ENCODE measurements at regions not wholly inside any gene's neighbourhood (a gene's known extent, or its start where the extent isn't known, plus 50 kb on each side); places are given as distances from the start of the nearest gene placed in this dataset.

- Histone ChIP-seq H2AFZ (no peak overlapping the region), H3K4me2 (ENCODE audit: unreplicated experiment) (no peak overlapping the region), H3K79me2 (ENCODE audit: insufficient read depth) (no peaks in the 10 kb centered on the region), H3F3A (ENCODE audit: insufficient read depth) (peaks cover 29% of the 10 kb centered on the region), H3K9me2 (ENCODE audit: insufficient read depth) (no peaks in the 10 kb centered on the region), H3K27ac (no peak overlapping the region), H3K9ac (no peak overlapping the region), H3K36me3 (ENCODE audit: low read depth) (no peaks in the 10 kb centered on the region), H3K4me3 (no peak overlapping the region), H3K27me3 (replicated peaks; ENCODE audit: insufficient read depth) (no peaks in the 10 kb centered on the region), H3K4me1 (ENCODE audit: insufficient read depth) (peaks cover 21% of the 10 kb centered on the region), H4K20me1 (ENCODE audit: insufficient read depth) (no peaks in the 10 kb centered on the region), H3K9me3 (ENCODE audit: low read depth) (no peaks in the 10 kb centered on the region)
- in situ Hi-C loops (cut with MboI), result no loop called here
- no peak for TF ChIP-seq EZH2 (IDR thresholded peaks at IDR 0.05; ENCODE audit: insufficient read depth, poor library complexity, severe bottlenecking)
- TF ChIP-seq EZH2phosphoT487 (IDR thresholded peaks at IDR 0.05; ENCODE audit: insufficient read depth, low read depth), result no peak
- 95 to 96% methylated on average over 5 of the region's 5 CpGs for WGBS, 2 experiments (ENCODE audit: low coverage in 1 of 2, low lambda C conversion rate in 2 of 2, missing lambda C conversion rate in 2 of 2)
- DNase-seq, result no peak
Observed at GRCh38 chr14:76964695-76965094, 63.8 kb downstream of the IRF2BPL start.

DNA sequence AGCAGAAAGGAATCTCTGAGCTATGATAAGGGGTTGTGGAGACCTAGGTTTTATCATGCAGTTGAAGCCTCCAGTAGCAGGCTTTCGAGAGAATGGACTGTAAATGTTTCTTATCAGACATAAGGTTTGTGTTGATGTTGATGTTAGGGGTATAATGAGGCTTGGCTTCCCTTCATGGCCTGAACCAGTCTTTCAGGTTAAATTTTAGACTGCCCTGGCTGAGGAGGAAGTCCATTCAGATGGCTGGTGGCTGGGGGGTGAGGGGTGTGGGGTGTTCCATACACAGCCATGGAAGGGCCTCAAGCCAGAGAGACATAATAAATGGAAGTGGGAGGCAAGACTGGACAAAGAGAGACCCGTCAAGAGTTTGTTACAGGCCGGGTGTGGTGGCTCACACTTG, 65.1 kb downstream of the IRF2BPL start:
- Histone ChIP-seq H2AFZ (no peak overlapping the region), H3K9me3 (ENCODE audit: low read depth) (no peaks in the 10 kb centered on the region), H3K36me3 (ENCODE audit: low read depth) (no peaks in the 10 kb centered on the region), H3K79me2 (ENCODE audit: insufficient read depth) (no peaks in the 10 kb centered on the region), H3K9ac (no peak overlapping the region), H3K4me3 (no peak overlapping the region), H3K27me3 (replicated peaks; ENCODE audit: insufficient read depth) (no peaks in the 10 kb centered on the region), H4K20me1 (ENCODE audit: insufficient read depth) (no peaks in the 10 kb centered on the region), H3K4me1 (ENCODE audit: insufficient read depth) (peaks cover 27% of the 10 kb centered on the region), H3K9me2 (ENCODE audit: insufficient read depth) (no peaks in the 10 kb centered on the region), H3F3A (ENCODE audit: insufficient read depth) (peaks cover 34% of the 10 kb centered on the region), H3K27ac (no peak overlapping the region), H3K4me2 (ENCODE audit: unreplicated experiment) (no peak overlapping the region)
- 96 to 98% methylated on average over 3 of the region's 3 CpGs for WGBS, 2 experiments (ENCODE audit: low coverage in 1 of 2, low lambda C conversion rate in 2 of 2, missing lambda C conversion rate in 2 of 2)
- no peak for DNase-seq
- TF ChIP-seq EZH2phosphoT487 (IDR thresholded peaks at IDR 0.05; ENCODE audit: insufficient read depth, low read depth) (no peak), EZH2 (IDR thresholded peaks at IDR 0.05; ENCODE audit: insufficient read depth, poor library complexity, severe bottlenecking) (no peak)
- in situ Hi-C loops (cut with MboI), result no loop called here

GRCh38 chr14:76962303-76962660, 66.2 kb downstream of the IRF2BPL start:
- WGBS, 2 experiments (ENCODE audit: low coverage in 1 of 2, low lambda C conversion rate in 2 of 2, missing lambda C conversion rate in 2 of 2), result 90 to 96% methylated on average over 1 of the region's 1 CpG
- no peaks in the 10 kb centered on the region for H3K36me3 ChIP-seq (ENCODE audit: low read depth)
- in situ Hi-C loops (cut with MboI), result no loop called here
- peak overlapping the region; percentile 89 for H3K4me2 ChIP-seq (ENCODE audit: unreplicated experiment)
- no peaks in the 10 kb centered on the region for H4K20me1 ChIP-seq (ENCODE audit: insufficient read depth)
- no peaks in the 10 kb centered on the region for H3K27me3 ChIP-seq (replicated peaks; ENCODE audit: insufficient read depth)
- H3K9me2 ChIP-seq (ENCODE audit: insufficient read depth), result no peaks in the 10 kb centered on the region
- H3K4me1 ChIP-seq (ENCODE audit: insufficient read depth), result peaks cover 32% of the 10 kb centered on the region
- H3K4me3 ChIP-seq, result peak overlapping the region; percentile 72
- H3K9ac ChIP-seq, result peak overlapping the region; percentile 78
- H3K27ac ChIP-seq, result peak overlapping the region; percentile 88
- H3K9me3 ChIP-seq (ENCODE audit: low read depth), result no peaks in the 10 kb centered on the region
- DNase-seq, result no peak
- no peaks in the 10 kb centered on the region for H3K79me2 ChIP-seq (ENCODE audit: insufficient read depth)
- no peak for TF ChIP-seq EZH2phosphoT487 (IDR thresholded peaks at IDR 0.05; ENCODE audit: insufficient read depth, low read depth)
- TF ChIP-seq EZH2 (IDR thresholded peaks at IDR 0.05; ENCODE audit: insufficient read depth, poor library complexity, severe bottlenecking), result no peak
- H2AFZ ChIP-seq, result peak overlapping the region; percentile 76
- peaks cover 36% of the 10 kb centered on the region for H3F3A ChIP-seq (ENCODE audit: insufficient read depth)

GRCh38 chr14:76961631-76962302, 66.7 kb downstream of the IRF2BPL start:
- peak; percentile 97 for DNase-seq
- TF ChIP-seq EZH2phosphoT487 (IDR thresholded peaks at IDR 0.05; ENCODE audit: insufficient read depth, low read depth) (0 out of 2 replicates have a peak, but pooled peaks have one; percentile 65), EZH2 (IDR thresholded peaks at IDR 0.05; ENCODE audit: insufficient read depth, poor library complexity, severe bottlenecking) (no peak)
- Histone ChIP-seq H3F3A (ENCODE audit: insufficient read depth) (peaks cover 41% of the 10 kb centered on the region), H3K9me2 (ENCODE audit: insufficient read depth) (no peaks in the 10 kb centered on the region), H3K9me3 (ENCODE audit: low read depth) (no peaks in the 10 kb centered on the region), H3K79me2 (ENCODE audit: insufficient read depth) (no peaks in the 10 kb centered on the region), H3K36me3 (ENCODE audit: low read depth) (no peaks in the 10 kb centered on the region), H3K27me3 (replicated peaks; ENCODE audit: insufficient read depth) (no peaks in the 10 kb centered on the region), H3K27ac (peak overlapping the region; percentile 88), H3K4me3 (peak overlapping the region; percentile 72), H3K4me2 (ENCODE audit: unreplicated experiment) (peak overlapping the region; percentile 89), H3K9ac (peak overlapping the region; percentile 78), H4K20me1 (ENCODE audit: insufficient read depth) (no peaks in the 10 kb centered on the region), H2AFZ (peak overlapping the region; percentile 76), H3K4me1 (ENCODE audit: insufficient read depth) (peaks cover 37% of the 10 kb centered on the region)
- in situ Hi-C loops (cut with MboI), result no loop called here
- WGBS, 2 experiments (ENCODE audit: low coverage in 1 of 2, low lambda C conversion rate in 2 of 2, missing lambda C conversion rate in 2 of 2), result 0% methylated on average over 24 of the region's 24 CpGs

All from GM23248 (cell line).